ENCODE measurements at regions not wholly inside any gene's neighbourhood (a gene's known extent, or its start where the extent isn't known, plus 50 kb on each side); places are given as distances from the start of the nearest gene placed in this dataset.
"Not testable (repeated sequence)": the region's sequence is repeated elsewhere in the genome, so short reads cannot be mapped to it uniquely, and the experiment has no call there.

- no peak for DNase-seq (ENCODE audit: low spot score)
Observed at GRCh38 chr2:39929531-39929930, 150.5 kb upstream of the THUMPD2 start.

DNA sequence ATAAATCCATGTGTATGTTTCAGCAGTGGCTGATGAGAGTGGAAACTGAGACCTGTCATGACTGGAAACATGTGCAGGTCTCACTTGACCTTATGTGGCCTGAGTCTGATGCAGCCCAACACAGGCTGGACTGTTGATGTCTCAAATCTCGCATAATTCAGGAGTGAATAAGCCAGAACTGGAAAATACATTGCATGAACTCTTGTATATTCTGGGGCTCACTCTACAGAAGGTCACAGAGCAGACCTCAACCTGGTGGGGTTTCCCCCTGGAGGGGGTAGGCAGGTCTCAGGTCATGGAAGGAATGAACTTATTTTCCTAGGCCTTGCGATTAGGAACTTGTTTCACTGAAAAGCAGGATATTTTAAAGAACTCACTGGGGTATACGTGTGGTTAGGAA, 146.3 kb upstream of the THUMPD2 start:
- DNase-seq (ENCODE audit: low spot score): no peak

GRCh38 chr2:39923455-39923854, 144.4 kb upstream of the THUMPD2 start:
- no peak for DNase-seq (ENCODE audit: low spot score)

- DNase-seq (ENCODE audit: low spot score): no peak
Observed at GRCh38 chr2:39922679-39923405, 143.8 kb upstream of the THUMPD2 start.

GRCh38 chr2:39920307-39920801, 141.3 kb upstream of the THUMPD2 start:
- no peak for DNase-seq (ENCODE audit: low spot score)

GRCh38 chr2:39919511-39920306, 140.7 kb upstream of the THUMPD2 start:
- no peak for DNase-seq (ENCODE audit: low spot score)

DNA sequence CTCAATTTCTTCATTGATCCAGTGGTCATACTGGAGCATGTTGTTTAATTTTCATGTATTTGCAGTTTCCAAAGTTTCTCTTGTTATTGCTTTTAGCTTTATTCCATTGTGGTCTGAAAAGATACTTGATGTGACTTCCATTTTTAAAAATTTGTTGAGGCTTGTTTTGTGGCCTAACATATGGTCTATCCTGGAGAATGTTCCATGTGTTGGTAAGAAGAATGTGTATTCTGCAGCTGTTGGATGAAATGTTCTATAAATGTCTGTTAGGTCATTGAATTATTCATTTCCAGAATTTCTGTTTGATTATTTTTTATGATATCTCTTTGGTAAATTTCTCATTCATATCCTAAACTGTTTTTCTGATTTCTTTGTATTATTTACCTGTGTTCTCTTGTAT, 139.8 kb upstream of the THUMPD2 start:
- no peak for DNase-seq (ENCODE audit: low spot score)

DNA sequence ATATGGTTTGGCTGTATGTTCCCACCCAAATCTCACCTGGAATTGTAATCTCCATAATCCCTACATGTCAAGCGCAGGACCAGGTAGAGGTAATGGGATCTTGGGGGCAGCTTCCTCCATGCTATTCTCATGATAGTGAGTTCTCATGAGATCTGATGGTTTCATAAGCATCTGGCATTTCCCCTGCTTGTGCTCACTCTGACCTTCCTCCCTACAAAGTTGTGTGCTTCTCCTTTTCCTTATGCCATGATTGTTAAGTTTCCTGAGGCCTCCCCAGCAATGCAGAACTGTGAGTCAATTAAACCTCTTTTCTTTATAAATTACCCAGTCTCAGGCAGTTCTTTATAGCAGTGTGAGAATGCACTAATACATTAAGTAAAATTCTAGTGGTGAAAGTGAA, 138.3 kb upstream of the THUMPD2 start:
- DNase-seq (ENCODE audit: low spot score): not testable (repeated sequence)

- DNase-seq (ENCODE audit: low spot score): no peak
Observed at GRCh38 chr2:39914949-39915348, 135.9 kb upstream of the THUMPD2 start.

DNA sequence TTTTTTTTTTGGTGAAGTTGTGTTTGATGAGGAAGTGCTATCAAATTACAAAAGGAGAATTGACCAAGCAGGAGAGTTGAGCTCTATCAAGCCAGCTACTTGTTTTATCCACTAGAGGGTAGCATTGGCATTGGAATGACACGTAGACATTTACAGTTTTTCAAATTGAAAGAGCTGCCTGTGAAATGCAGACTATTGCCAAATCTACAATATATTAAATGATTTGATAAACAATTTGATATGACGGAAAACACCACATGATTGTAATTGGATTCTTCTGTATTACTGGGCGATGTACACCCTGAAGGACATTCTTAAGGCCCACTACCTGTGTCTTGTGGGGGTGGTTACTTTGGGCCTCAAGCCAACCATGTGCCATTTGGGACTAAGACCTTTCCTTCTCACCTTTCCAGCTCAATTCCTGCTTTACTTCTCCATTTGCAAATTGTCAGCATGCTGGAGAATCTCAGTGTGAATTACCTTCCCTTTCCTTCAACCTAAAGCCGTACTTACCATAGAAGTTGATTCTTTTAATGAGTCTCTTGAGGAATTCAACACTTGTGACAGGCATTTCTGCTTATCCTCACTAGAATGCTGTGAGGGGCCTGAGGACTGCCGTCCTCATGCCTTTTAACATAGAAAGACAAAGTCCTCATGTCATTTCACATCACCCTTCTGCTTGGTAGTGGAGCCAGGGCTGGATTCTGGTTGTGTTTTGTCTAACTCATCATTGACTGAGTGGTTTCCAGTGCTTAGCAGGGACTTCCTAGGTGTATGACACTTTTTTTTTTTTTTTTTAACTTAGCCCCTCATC, 134.8 kb upstream of the THUMPD2 start:
- DNase-seq (ENCODE audit: low spot score): peak; percentile 84

DNA sequence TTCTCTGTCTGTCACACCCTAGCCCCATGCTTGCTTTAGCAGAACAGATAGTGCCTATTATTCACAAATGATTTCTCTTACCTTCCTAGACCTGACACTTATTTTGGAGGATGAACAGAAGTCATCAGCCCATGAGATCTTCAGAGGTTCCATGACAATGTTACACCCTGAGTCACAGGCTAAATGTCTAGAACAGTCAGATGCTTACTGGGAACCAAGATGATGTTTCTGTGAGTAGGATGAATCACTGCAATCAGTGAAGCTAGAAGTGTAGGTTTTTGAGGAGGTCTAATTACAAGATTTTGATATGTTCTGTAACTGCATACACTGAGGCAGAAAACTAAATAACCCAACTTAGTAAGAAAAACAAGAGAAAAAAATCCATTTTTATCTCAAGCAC, 123.0 kb upstream of the THUMPD2 start:
- no peak for DNase-seq (ENCODE audit: low spot score)

DNA sequence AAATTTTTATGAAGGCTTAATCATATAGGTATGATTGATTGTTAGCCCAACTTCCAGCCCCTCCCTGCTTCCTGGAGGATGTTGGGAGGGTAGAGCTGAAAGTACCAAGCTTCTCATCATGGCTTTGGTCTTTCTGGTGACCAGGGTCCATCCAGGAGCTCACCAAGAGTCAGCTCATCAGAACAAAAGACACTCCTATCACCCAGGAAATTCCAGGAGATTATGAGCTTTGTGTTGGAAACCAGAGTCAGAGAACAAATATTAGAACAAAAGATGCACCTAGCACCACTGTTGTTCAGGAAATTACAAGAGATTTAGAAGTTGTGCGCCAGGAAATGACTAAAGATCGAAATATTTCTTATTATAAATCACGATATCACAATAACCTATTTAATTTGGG, 119.9 kb upstream of the THUMPD2 start:
- no peak for DNase-seq (ENCODE audit: low spot score)

DNA sequence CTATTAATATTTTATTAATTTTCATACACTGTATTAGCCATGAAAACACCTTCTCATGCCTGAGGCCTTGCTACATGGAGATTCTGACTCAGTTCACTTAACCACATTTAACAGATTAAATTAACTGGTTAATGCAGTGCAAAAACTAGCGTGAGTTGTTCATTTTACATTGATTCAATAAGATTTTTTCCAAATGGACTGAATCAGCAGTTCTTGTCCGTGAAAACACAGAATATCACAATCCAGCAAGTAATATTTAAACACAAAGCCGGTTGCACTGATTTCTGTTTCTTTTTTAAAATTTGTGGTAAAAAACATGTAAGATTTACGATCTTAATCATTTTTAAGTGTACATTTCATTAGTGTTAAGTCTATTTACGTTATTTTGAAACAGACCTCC, 118.2 kb upstream of the THUMPD2 start:
- DNase-seq (ENCODE audit: low spot score): no peak

DNA sequence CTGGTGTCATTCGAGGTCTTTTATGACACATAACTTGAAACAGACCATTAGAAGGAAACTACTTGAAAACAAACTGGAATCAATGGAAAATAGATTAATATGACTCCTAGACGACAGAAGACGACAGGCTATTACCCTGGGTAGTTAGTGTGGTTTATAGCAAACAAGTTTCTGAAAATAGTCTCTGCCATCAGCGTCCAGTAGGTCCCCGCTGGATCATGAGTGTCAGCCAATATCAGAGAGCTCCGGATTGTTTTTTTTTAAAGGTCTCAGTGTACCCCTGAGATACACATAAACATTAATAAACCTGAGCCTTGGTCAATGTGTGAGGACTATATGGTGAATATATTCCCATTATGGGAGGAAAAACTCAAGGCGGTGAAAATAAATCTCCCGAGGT, 115.0 kb upstream of the THUMPD2 start:
- DNase-seq (ENCODE audit: low spot score): no peak

DNA sequence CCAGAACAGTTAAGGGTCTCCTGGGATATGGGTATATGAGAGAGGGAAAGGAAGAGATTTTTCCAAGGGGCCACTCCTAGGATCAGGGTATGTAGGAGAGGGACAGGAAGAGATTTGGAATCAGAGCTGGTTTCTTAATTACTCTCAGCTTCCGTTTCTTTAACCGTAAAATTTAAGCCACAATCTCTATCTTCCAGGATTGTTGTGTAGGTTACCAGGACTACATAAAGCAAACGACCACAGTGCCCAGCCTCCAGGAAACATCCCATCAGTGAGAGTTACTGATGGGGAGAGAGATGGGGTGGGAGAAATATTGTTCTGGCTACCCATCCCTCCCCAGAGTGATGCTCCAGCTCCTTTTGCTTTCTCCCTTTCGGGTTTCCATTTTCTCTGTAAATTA, 114.6 kb upstream of the THUMPD2 start:
- no peak for DNase-seq (ENCODE audit: low spot score)

- DNase-seq (ENCODE audit: low spot score): no peak
Observed at GRCh38 chr2:39881948-39882347, 102.9 kb upstream of the THUMPD2 start.

DNA sequence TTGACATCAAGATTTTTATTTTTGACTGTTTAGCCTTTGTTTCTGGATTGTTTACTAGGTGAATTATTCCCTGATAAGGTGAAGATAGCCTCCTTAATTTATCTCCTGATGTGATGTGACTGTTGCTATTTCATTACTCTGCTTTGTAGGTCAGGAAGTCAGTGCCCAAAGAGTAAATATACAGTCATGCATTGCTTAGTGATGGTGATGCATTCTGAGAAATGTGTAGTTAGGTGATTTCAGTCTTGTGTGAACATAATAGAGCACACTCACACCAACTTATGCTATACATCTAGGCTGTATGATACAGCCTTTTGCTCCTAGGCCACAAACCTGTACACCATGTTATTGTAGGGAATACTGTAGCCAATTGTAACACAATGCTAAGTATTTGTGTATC, 102.4 kb upstream of the THUMPD2 start:
- DNase-seq (ENCODE audit: low spot score): no peak

GRCh38 chr2:39879001-39879400, 99.9 kb upstream of the THUMPD2 start:
- DNase-seq (ENCODE audit: low spot score): not testable (repeated sequence)

DNA sequence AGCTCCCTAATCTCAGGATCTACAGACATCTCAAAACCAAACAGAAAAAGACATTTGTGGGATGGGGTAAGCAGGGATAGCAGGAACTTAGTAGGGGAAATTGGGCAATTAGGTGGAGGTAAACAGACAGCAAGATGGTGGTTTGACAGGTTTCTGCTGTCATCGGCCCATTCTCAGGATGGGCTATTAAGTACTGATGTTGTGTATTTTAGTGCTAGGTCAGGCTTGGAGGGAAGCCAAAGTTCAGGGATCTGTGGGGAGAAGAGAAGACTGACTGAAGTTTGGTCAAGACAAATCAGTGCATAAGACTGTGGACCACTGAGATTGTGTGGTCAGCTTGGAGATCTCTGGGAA, 96.8 kb upstream of the THUMPD2 start:
- no peak for DNase-seq (ENCODE audit: low spot score)

DNA sequence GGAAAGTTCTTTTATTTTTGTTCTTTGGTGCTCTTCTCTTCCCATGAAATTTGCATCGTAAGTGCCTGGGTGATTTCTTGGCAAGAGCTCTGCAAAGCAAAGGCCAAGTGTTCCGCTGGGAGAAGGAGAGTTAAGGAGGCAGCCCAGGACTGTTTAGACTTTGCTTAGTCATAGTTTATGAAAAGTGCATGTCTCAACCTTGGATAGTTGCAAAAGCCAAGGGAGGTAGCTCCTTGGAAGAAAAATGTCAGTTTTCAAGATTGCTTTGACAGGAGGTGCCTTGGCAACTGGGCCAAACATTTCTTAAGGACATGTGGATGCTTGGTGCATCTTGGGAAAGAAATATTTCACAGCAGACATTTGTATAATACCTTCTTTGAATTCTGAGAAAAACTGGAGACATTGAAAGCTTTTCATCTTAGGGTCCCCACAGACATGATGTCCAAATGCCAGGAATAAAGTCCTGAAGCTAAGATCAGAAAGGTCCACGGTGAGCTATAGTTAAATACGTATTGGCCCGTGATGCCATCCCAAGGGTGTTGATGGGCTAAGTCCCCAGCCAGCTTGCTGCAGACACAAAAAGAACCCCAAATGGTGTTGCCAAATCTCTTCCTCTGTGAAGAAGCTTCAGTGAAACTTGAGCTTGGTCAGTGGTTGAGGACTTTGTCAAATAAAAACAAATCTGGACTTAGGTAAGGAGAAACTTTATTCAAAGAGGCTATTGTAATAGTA, 96.3 kb upstream of the THUMPD2 start:
- DNase-seq (ENCODE audit: low spot score): peak; percentile 42

DNA sequence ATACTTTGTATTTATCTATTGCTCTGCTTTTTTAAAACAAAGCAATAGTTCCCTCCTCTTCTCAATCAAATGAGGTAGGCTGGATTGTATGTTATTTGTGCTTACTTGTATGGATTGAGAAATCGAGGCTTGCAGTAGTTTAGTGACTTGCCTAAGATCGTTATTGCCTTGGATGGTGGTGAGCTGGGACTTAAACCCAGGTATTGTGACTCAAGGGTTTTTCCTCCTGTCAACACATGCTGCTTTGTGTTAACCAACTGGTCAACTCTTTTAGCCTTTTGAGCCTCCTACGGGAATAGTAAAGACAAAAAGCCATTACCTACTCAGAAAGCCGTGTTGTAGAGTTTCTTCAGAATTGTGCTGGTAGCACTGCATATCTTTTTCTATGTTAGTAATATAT, 95.2 kb upstream of the THUMPD2 start:
- DNase-seq (ENCODE audit: low spot score): no peak

DNA sequence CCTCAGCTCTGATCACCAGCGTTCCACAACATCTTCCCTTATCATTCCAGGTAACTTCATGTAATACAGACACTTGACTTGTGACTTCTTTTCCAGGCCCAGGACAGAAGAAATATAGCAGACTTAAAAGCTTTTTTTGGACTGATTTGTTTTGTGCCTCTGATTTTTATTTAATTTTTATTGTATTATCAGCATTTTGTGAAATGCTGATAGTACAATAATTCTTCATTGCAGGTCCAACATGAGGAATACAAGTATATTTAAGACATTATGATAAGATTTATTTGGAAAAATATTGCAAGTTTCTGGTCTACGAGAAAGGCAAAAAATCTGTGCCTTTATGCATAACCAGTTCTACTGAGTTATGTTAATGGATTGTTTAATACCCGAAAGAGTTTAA, 94.5 kb upstream of the THUMPD2 start:
- DNase-seq (ENCODE audit: low spot score): no peak

Measured in pons (tissue), 1 donor.